ENCODE measurements at regions not wholly inside any gene's neighbourhood (a gene's known extent, or its start where the extent isn't known, plus 50 kb on each side); places are given as distances from the start of the nearest gene placed in this dataset.
"Not testable (repeated sequence)": the region's sequence is repeated elsewhere in the genome, so short reads cannot be mapped to it uniquely, and the experiment has no call there.

GRCh38 chr2:131633827-131634695 lies 106.4 kb downstream of the CCDC74A start:
- H3K4me1 ChIP-seq (ENCODE audit: low read length); DNase-seq; H3K79me2 ChIP-seq (ENCODE audit: low read length): not testable (repeated sequence)

DNA sequence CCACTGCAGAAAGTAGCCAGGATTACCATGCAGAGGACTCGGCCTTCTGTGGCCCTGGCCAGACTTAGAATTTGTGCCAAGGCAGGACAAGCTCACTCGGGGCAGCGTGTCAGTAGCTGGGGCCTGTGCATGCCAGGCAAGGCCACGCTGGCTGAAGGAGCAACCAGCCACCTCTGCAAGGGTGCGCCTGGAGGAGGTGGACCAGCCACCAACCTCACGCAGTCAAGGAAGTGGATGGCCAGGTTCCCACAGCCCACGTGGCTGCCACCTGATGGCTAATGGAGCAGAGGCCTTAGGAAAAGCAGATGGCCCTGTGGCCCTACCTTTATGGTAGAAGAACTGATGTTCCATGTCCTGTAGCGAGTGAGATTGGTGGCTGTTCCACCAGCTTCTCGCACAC lies 107.9 kb downstream of the CCDC74A start:
- Histone ChIP-seq H4K20me1 (ENCODE audit: insufficient read depth, low read length) (no peaks in the 10 kb centered on the region), H3K4me1 (ENCODE audit: low read length) (no peaks in the 10 kb centered on the region), H3K36me3 (replicated peaks; ENCODE audit: insufficient read depth, low read length) (no peaks in the 10 kb centered on the region), H3K79me2 (ENCODE audit: low read length) (no peaks in the 10 kb centered on the region), H3K27me3 (replicated peaks; ENCODE audit: insufficient read depth, low read length) (no peaks in the 10 kb centered on the region), H3K4me2 (ENCODE audit: low read depth, low read length) (no peak overlapping the region), H3K9me2 (replicated peaks; ENCODE audit: insufficient read depth, low read length) (no peaks in the 10 kb centered on the region), H3K9ac (ENCODE audit: low read length) (no peak overlapping the region), H3K9me3 (replicated peaks; ENCODE audit: insufficient read depth, low read length) (no peaks in the 10 kb centered on the region), H2AFZ (ENCODE audit: low read length) (no peak overlapping the region), H3F3A (ENCODE audit: insufficient read depth, low read length) (no peaks in the 10 kb centered on the region), H3K4me3 (ENCODE audit: low read length) (no peak overlapping the region), H3K27ac (ENCODE audit: low read length) (no peak overlapping the region)
- TF ChIP-seq EZH2 (optimal IDR thresholded peaks at IDR 0.05; ENCODE audit: low read depth, low read length) = no peak
- no peak for TF ChIP-seq EZH2phosphoT487 (IDR thresholded peaks at IDR 0.05; ENCODE audit: low read length)
- TF ChIP-seq, protein P1, sequence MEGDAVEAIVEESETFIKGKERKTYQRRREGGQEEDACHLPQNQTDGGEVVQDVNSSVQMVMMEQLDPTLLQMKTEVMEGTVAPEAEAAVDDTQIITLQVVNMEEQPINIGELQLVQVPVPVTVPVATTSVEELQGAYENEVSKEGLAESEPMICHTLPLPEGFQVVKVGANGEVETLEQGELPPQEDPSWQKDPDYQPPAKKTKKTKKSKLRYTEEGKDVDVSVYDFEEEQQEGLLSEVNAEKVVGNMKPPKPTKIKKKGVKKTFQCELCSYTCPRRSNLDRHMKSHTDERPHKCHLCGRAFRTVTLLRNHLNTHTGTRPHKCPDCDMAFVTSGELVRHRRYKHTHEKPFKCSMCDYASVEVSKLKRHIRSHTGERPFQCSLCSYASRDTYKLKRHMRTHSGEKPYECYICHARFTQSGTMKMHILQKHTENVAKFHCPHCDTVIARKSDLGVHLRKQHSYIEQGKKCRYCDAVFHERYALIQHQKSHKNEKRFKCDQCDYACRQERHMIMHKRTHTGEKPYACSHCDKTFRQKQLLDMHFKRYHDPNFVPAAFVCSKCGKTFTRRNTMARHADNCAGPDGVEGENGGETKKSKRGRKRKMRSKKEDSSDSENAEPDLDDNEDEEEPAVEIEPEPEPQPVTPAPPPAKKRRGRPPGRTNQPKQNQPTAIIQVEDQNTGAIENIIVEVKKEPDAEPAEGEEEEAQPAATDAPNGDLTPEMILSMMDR (IDR thresholded peaks at IDR 0.05; ENCODE audit: low read length) = no peak
- no peak for DNase-seq

More at GRCh38 chr2:131633827-131634695, 106.4 kb downstream of the CCDC74A start:
- H3K27me3 ChIP-seq (replicated peaks; ENCODE audit: insufficient read depth, low read length); H2AFZ ChIP-seq (ENCODE audit: low read length); H3F3A ChIP-seq (ENCODE audit: insufficient read depth, low read length); H3K36me3 ChIP-seq (replicated peaks; ENCODE audit: insufficient read depth, low read length); H3K9ac ChIP-seq (ENCODE audit: low read length); H3K4me3 ChIP-seq (ENCODE audit: low read length); H3K4me2 ChIP-seq (ENCODE audit: low read depth, low read length); H4K20me1 ChIP-seq (ENCODE audit: insufficient read depth, low read length); H3K9me3 ChIP-seq (replicated peaks; ENCODE audit: insufficient read depth, low read length); H3K9me2 ChIP-seq (replicated peaks; ENCODE audit: insufficient read depth, low read length); H3K27ac ChIP-seq (ENCODE audit: low read length): not testable (repeated sequence)

DNA sequence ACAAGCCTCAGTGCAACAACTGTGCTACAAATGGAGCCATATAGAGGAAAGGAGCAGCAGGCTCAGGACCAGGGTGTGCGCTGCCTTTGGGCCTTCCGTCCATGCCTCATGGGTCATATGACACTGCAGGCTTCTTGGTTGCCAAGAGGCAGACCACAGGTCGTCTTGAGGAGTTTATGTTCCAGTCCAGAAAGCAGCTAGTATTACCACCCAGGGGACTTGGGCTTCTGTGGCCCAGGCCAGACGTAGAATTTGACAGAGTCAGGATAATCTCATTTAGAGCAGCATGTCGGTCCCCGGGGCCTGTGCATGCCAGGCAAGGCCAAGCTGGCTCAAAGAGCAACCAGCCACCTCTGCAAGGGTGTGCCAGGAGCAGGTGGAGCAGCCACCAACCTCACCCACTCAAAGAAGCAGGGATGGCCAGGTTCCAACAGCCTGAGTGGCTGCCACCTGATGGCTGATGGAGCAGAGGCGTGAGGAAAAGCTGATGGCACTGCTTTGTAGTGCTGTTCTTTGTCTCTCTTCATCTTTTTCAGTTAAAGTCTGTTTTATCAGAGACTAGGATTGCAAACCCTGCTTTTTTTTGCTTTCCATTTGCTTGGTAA lies 109.1 kb downstream of the CCDC74A start:
- H3F3A ChIP-seq (ENCODE audit: insufficient read depth, low read length); H3K27me3 ChIP-seq (replicated peaks; ENCODE audit: insufficient read depth, low read length); DNase-seq; H3K27ac ChIP-seq (ENCODE audit: low read length); H3K4me2 ChIP-seq (ENCODE audit: low read depth, low read length); H3K9me2 ChIP-seq (replicated peaks; ENCODE audit: insufficient read depth, low read length); H3K4me1 ChIP-seq (ENCODE audit: low read length); H3K9me3 ChIP-seq (replicated peaks; ENCODE audit: insufficient read depth, low read length); H4K20me1 ChIP-seq (ENCODE audit: insufficient read depth, low read length); H3K4me3 ChIP-seq (ENCODE audit: low read length); H3K9ac ChIP-seq (ENCODE audit: low read length); H3K79me2 ChIP-seq (ENCODE audit: low read length); H2AFZ ChIP-seq (ENCODE audit: low read length); H3K36me3 ChIP-seq (replicated peaks; ENCODE audit: insufficient read depth, low read length): not testable (repeated sequence)

GRCh38 chr2:131639001-131639620 lies 111.4 kb downstream of the CCDC74A start:
- not testable (repeated sequence) for H3K79me2 ChIP-seq (ENCODE audit: low read length); H2AFZ ChIP-seq (ENCODE audit: low read length); H3K4me3 ChIP-seq (ENCODE audit: low read length); DNase-seq; H3K36me3 ChIP-seq (replicated peaks; ENCODE audit: insufficient read depth, low read length); H3K9me3 ChIP-seq (replicated peaks; ENCODE audit: insufficient read depth, low read length); H4K20me1 ChIP-seq (ENCODE audit: insufficient read depth, low read length); H3K9me2 ChIP-seq (replicated peaks; ENCODE audit: insufficient read depth, low read length); H3K4me1 ChIP-seq (ENCODE audit: low read length); H3K9ac ChIP-seq (ENCODE audit: low read length); H3K27me3 ChIP-seq (replicated peaks; ENCODE audit: insufficient read depth, low read length); H3K27ac ChIP-seq (ENCODE audit: low read length); H3K4me2 ChIP-seq (ENCODE audit: low read depth, low read length); H3F3A ChIP-seq (ENCODE audit: insufficient read depth, low read length)

Data from MM.1S (cell line).